ENCODE measurements at regions not wholly inside any gene's neighbourhood (a gene's known extent, or its start where the extent isn't known, plus 50 kb on each side); places are given as distances from the start of the nearest gene placed in this dataset.

DNA sequence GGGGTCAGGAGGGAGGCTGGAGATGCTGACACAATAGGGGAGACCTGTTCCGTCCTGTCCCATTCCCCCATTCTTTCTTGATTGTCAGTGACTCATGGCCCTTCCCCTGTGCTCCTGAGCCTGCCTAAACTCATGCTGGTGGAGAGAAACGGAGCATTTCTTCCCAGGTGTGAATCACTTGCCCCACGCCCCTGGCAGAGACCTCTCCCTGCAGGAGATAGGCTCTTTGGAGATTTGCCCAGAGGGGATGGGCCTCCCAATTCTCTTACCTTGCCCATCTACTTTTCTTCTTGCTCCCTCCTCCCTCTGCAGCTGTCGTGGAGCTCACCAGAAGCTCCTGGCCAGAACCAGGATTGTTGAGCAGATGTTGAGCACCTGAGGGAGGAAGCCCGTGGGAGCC, 121.9 kb upstream of the OR9Q1 start:
- TF ChIP-seq, protein P1, sequence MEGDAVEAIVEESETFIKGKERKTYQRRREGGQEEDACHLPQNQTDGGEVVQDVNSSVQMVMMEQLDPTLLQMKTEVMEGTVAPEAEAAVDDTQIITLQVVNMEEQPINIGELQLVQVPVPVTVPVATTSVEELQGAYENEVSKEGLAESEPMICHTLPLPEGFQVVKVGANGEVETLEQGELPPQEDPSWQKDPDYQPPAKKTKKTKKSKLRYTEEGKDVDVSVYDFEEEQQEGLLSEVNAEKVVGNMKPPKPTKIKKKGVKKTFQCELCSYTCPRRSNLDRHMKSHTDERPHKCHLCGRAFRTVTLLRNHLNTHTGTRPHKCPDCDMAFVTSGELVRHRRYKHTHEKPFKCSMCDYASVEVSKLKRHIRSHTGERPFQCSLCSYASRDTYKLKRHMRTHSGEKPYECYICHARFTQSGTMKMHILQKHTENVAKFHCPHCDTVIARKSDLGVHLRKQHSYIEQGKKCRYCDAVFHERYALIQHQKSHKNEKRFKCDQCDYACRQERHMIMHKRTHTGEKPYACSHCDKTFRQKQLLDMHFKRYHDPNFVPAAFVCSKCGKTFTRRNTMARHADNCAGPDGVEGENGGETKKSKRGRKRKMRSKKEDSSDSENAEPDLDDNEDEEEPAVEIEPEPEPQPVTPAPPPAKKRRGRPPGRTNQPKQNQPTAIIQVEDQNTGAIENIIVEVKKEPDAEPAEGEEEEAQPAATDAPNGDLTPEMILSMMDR (IDR thresholded peaks at IDR 0.05), result no peak
- TF ChIP-seq POLR2AphosphoS5 (IDR thresholded peaks at IDR 0.05), result no peak
